ENCODE measurements at regions not wholly inside any gene's neighbourhood (a gene's known extent, or its start where the extent isn't known, plus 50 kb on each side); places are given as distances from the start of the nearest gene placed in this dataset.

- DNase-seq (ENCODE audit: extremely low read depth in 1 of 2, low read depth in 1 of 2): no peak
These were observed 208.3 kb downstream of the PHETA1 start for GRCh38 chr12:111160350-111161241.

GRCh38 chr12:111158992-111159391 is 209.9 kb downstream of the PHETA1 start:
- DNase-seq (ENCODE audit: extremely low read depth in 1 of 2, low read depth in 1 of 2): no peak

- DNase-seq (ENCODE audit: extremely low read depth in 1 of 2, low read depth in 1 of 2): no peak
These were observed 211.4 kb downstream of the PHETA1 start for GRCh38 chr12:111157486-111157885.

GRCh38 chr12:111156304-111156703 is 212.6 kb downstream of the PHETA1 start:
- DNase-seq (ENCODE audit: extremely low read depth in 1 of 2, low read depth in 1 of 2): no peak

GRCh38 chr12:111155521-111155920 is 213.4 kb downstream of the PHETA1 start:
- DNase-seq (ENCODE audit: extremely low read depth in 1 of 2, low read depth in 1 of 2): no peak

GRCh38 chr12:111155020-111155419 is 213.9 kb downstream of the PHETA1 start:
- no peak for DNase-seq (ENCODE audit: extremely low read depth in 1 of 2, low read depth in 1 of 2)

GRCh38 chr12:111154147-111154834 is 214.6 kb downstream of the PHETA1 start:
- no peak for DNase-seq (ENCODE audit: extremely low read depth in 1 of 2, low read depth in 1 of 2)

GRCh38 chr12:111152561-111152960 is 216.3 kb downstream of the PHETA1 start:
- DNase-seq (ENCODE audit: extremely low read depth in 1 of 2, low read depth in 1 of 2): no peak

GRCh38 chr12:111150921-111151840 is 217.7 kb downstream of the PHETA1 start:
- no peak for DNase-seq (ENCODE audit: extremely low read depth in 1 of 2, low read depth in 1 of 2)

- DNase-seq (ENCODE audit: extremely low read depth in 1 of 2, low read depth in 1 of 2): no peak
These were observed 218.5 kb downstream of the PHETA1 start for GRCh38 chr12:111150360-111150759.

GRCh38 chr12:111149299-111149698 is 219.6 kb downstream of the PHETA1 start:
- no peak for DNase-seq (ENCODE audit: extremely low read depth in 1 of 2, low read depth in 1 of 2)

- DNase-seq (ENCODE audit: extremely low read depth in 1 of 2, low read depth in 1 of 2): no peak
These were observed 220.9 kb downstream of the PHETA1 start for GRCh38 chr12:111148005-111148404.

- DNase-seq (ENCODE audit: extremely low read depth in 1 of 2, low read depth in 1 of 2): no peak
These were observed 222.9 kb upstream of the MYL2 start for GRCh38 chr12:111143271-111143670.

- DNase-seq (ENCODE audit: extremely low read depth in 1 of 2, low read depth in 1 of 2): no peak
These were observed 220.8 kb upstream of the MYL2 start for GRCh38 chr12:111141205-111141604.

GRCh38 chr12:111138016-111138415 is 217.6 kb upstream of the MYL2 start:
- DNase-seq (ENCODE audit: extremely low read depth in 1 of 2, low read depth in 1 of 2): no peak

- no peak for DNase-seq (ENCODE audit: extremely low read depth in 1 of 2, low read depth in 1 of 2)
These were observed 215.0 kb upstream of the MYL2 start for GRCh38 chr12:111135293-111135832.

GRCh38 chr12:111130336-111130735 is 210.0 kb upstream of the MYL2 start:
- DNase-seq (ENCODE audit: extremely low read depth in 1 of 2, low read depth in 1 of 2): no peak

- no peak for DNase-seq (ENCODE audit: extremely low read depth in 1 of 2, low read depth in 1 of 2)
These were observed 208.9 kb upstream of the MYL2 start for GRCh38 chr12:111129149-111129767.

- DNase-seq (ENCODE audit: extremely low read depth in 1 of 2, low read depth in 1 of 2): no peak
These were observed 206.0 kb upstream of the MYL2 start for GRCh38 chr12:111126331-111126730.

GRCh38 chr12:111124183-111124582 is 203.8 kb upstream of the MYL2 start:
- DNase-seq (ENCODE audit: extremely low read depth in 1 of 2, low read depth in 1 of 2): no peak

Data from stimulated activated CD8-positive, alpha-beta memory T cell treated with anti-CD3 and anti-CD28 coated beads, Interleukin-7, amount 100 ng/mL, for 48 hours (primary cell).